Hepatocyte (in vitro differentiated cells): ENCODE measurements at regions not wholly inside any gene's neighbourhood (a gene's known extent, or its start where the extent isn't known, plus 50 kb on each side); places are given as distances from the start of the nearest gene placed in this dataset.

Source experiments
- CTCF ChIP-seq: fragments of 200-600 bp; sonication (generic); IDR thresholded peaks from 2 replicates; pipeline ENCODE4 v1.5.1; 2016; ENCODE audit warnings: antibody characterized with exemption, mild to moderate bottlenecking; ENCODE audit not compliant: poor library complexity
- EZH2phosphoT487 ChIP-seq: fragments of 200-600 bp; sonication (generic); IDR thresholded peaks from one replicate; pipeline ENCODE4 v1.6.1; 2018; ENCODE audit warnings: antibody characterized with exemption, mild to moderate bottlenecking, low read depth, moderate library complexity; ENCODE audit not compliant: unreplicated experiment, severe bottlenecking

- TF ChIP-seq CTCF (no peak), EZH2phosphoT487 (no peak)
Observed at GRCh38 chr11:133582750-133583149, 50.4 kb upstream of the OPCML start.
